HCT116 (cell line): ENCODE measurements at regions not wholly inside any gene's neighbourhood (a gene's known extent, or its start where the extent isn't known, plus 50 kb on each side); places are given as distances from the start of the nearest gene placed in this dataset.

Source experiments
- CEBPB ChIP-seq: IDR thresholded peaks from 2 replicates; pipeline ENCODE4 v1.6.1; 2012; ENCODE audit warnings: low read depth
- TF ChIP-seq, protein P1 (sequence below), 3 experiments: fragments of 200-600 bp in 1 of 3; sonication (generic) in 1 of 3; IDR thresholded peaks in 2 of 3; conservative IDR thresholded peaks in 1 of 3; 2 replicates each; pipeline ENCODE4 v1.5.1; 2012 to 2017; ENCODE audit warnings: low read depth in 2 of 3, low read length in 2 of 3, antibody characterized with exemption in 1 of 3, borderline replicate concordance in 1 of 3, control low read depth in 1 of 3, mild to moderate bottlenecking in 1 of 3, mixed read lengths in 1 of 3, mixed run types in 1 of 3, moderate library complexity in 1 of 3; ENCODE audit not compliant: insufficient read depth in 1 of 3

DNA sequence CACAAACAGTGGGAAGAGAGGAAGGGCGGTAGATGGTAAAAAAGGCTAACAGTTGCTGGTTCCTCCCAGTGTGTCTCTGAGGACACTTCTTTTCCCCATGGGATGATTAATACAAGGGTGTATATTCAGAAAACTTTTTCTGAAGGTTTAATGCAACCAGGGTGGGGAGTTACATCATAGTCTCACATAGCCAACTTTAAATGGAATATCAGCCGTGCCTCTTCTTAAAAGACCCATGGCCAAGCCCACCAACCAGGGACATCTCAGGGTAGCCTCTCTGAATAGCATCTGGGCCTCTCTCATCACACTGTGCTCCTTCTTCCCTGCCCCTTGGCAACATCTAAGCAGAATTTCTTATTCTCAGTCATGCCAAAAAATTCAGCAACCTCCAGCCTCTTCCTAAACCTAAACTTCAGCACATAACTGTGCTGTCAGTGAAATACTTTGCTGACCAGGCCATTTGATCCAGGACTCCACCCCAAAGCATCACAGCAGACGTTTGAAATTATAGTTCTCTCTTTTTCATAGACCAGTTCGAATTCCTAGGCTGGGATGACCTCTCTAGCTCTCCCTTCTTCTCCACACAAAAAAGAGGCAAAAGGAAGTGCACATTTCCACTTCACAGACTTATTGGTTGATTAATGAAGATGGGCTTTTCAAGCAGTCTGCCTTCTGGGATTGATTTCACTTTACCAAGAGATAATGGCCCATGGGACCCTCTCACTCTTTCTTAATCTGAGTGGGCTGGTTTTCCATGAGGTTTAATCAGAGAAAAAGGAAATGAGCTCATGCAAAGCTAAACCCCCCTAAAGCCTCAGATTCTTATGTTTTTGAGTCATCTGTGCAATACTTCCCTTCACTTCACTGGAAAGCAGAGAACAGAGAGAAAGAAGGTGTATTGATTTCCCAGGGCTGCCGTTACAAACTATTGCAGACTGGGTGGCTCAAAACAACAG lies 85.1 kb upstream of the RAI14 start:
- TF ChIP-seq, protein P1, sequence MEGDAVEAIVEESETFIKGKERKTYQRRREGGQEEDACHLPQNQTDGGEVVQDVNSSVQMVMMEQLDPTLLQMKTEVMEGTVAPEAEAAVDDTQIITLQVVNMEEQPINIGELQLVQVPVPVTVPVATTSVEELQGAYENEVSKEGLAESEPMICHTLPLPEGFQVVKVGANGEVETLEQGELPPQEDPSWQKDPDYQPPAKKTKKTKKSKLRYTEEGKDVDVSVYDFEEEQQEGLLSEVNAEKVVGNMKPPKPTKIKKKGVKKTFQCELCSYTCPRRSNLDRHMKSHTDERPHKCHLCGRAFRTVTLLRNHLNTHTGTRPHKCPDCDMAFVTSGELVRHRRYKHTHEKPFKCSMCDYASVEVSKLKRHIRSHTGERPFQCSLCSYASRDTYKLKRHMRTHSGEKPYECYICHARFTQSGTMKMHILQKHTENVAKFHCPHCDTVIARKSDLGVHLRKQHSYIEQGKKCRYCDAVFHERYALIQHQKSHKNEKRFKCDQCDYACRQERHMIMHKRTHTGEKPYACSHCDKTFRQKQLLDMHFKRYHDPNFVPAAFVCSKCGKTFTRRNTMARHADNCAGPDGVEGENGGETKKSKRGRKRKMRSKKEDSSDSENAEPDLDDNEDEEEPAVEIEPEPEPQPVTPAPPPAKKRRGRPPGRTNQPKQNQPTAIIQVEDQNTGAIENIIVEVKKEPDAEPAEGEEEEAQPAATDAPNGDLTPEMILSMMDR (IDR thresholded peaks at IDR 0.05 in 2 of 3, conservative IDR thresholded peaks at IDR 0.05 in 1 of 3; ENCODE audit: borderline replicate concordance in 1 of 3, insufficient read depth in 1 of 3, low read depth in 2 of 3, low read length in 2 of 3): no peak
- no peak for TF ChIP-seq CEBPB
